ENCODE measurements at regions not wholly inside any gene's neighbourhood (a gene's known extent, or its start where the extent isn't known, plus 50 kb on each side); places are given as distances from the start of the nearest gene placed in this dataset.

GRCh38 chr9:1461812-1462211 is 411.7 kb downstream of the DMRT2 start:
- TF ChIP-seq, protein P1, sequence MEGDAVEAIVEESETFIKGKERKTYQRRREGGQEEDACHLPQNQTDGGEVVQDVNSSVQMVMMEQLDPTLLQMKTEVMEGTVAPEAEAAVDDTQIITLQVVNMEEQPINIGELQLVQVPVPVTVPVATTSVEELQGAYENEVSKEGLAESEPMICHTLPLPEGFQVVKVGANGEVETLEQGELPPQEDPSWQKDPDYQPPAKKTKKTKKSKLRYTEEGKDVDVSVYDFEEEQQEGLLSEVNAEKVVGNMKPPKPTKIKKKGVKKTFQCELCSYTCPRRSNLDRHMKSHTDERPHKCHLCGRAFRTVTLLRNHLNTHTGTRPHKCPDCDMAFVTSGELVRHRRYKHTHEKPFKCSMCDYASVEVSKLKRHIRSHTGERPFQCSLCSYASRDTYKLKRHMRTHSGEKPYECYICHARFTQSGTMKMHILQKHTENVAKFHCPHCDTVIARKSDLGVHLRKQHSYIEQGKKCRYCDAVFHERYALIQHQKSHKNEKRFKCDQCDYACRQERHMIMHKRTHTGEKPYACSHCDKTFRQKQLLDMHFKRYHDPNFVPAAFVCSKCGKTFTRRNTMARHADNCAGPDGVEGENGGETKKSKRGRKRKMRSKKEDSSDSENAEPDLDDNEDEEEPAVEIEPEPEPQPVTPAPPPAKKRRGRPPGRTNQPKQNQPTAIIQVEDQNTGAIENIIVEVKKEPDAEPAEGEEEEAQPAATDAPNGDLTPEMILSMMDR (conservative IDR thresholded peaks at IDR 0.05; ENCODE audit: low read depth, low read length) = no peak
- no peak for TF ChIP-seq EZH2 (IDR thresholded peaks at IDR 0.05; ENCODE audit: low read length, unreplicated experiment)
- no peak for TF ChIP-seq EZH2phosphoT487 (IDR thresholded peaks at IDR 0.05; ENCODE audit: borderline replicate concordance, low read length)
